GM21723 (cell line): ENCODE measurements at regions not wholly inside any gene's neighbourhood (a gene's known extent, or its start where the extent isn't known, plus 50 kb on each side); places are given as distances from the start of the nearest gene placed in this dataset.
"Not testable (repeated sequence)": the region's sequence is repeated elsewhere in the genome, so short reads cannot be mapped to it uniquely, and the experiment has no call there.

Experiments used
- ATAC-seq: cut with Tn5 transposase; IDR thresholded peaks from one replicate; pipeline ENCODE4 v1.9.1; 2021; ENCODE audit warnings: mild to moderate bottlenecking, moderate library complexity; ENCODE audit not compliant: unreplicated experiment

- ATAC-seq, result no peak
Measured at GRCh38 chr10:36766415-36766810, 359.0 kb upstream of the ANKRD30A start.

DNA sequence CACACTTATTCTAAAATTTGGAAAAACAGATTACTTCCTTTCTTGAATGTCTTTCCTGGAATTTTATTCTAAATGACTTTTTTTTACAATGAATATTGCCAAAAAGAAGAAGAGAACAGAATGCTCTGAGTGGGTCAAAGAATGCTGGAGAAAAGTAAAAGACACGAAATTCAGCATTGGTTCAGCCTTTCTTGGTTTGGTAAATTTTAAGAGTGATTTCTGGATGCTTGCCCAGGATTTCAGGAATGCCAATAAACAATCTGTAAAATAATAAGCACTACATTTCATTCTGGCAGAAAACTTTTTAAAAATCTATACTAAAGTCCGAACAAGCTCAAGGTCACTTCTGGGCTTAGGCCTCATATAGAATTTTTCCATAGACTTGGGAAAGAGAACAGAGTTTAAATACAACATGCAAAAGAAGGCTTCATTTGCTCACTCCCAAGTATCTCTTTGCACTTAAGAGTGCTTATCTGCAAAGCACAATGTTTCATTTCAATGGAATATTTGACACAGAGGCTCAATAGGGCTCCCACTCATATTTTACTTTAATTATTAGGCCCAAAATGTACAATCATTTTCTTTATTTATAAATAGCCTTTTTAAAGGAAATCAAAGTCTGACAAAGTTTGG lies 359.5 kb upstream of the ANKRD30A start:
- ATAC-seq, result no peak

DNA sequence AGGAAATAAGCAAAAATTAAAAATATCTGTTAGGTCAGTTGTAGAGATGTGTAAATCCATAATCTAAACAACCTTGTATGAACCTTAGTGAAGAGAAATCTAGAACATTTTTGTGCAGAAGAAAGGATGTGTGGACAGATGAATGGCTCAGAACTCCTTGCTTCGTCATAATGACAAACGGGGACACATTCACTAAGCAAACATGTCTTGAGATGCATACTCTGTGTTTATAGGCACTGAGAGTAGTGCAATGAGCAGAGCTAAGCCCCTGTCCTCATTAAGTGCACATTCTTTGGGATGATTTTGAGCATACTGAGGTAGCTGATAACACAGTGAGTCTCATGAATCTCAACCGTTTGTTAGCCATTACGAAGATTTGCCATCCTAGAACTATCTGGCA lies 360.6 kb upstream of the ANKRD30A start:
- ATAC-seq, result no peak

GRCh38 chr10:36761121-36761520 lies 364.3 kb upstream of the ANKRD30A start:
- ATAC-seq, result no peak

GRCh38 chr10:36759141-36759805 lies 366.1 kb upstream of the ANKRD30A start:
- ATAC-seq, result no peak

GRCh38 chr10:36748128-36748871 lies 377.1 kb upstream of the ANKRD30A start:
- no peak for ATAC-seq

DNA sequence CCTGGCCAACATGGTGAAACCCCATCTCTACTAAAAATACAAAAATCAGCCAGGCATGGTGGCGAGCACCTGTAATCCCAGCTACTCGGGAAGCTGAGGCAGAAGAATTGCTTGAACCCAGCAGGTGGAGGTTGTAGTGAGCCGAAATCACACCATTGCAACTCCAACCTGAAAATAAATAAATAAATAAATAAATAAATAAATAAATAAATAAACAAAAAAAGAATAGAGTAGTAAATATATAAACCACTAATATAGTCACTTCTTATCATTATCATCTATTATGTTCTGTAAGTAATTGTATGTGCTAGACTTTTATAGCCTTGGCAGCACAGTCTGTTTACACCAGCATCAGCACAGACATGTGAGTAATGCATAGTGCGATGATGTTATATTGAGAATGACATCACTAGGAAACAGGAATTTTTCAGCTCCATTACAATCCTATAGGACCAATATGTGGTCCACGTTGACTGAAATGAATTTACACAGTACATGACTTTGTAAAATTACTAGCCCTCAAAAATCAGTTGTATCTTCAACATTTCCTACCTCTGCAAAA lies 385.4 kb upstream of the ANKRD30A start:
- ATAC-seq, result no peak

DNA sequence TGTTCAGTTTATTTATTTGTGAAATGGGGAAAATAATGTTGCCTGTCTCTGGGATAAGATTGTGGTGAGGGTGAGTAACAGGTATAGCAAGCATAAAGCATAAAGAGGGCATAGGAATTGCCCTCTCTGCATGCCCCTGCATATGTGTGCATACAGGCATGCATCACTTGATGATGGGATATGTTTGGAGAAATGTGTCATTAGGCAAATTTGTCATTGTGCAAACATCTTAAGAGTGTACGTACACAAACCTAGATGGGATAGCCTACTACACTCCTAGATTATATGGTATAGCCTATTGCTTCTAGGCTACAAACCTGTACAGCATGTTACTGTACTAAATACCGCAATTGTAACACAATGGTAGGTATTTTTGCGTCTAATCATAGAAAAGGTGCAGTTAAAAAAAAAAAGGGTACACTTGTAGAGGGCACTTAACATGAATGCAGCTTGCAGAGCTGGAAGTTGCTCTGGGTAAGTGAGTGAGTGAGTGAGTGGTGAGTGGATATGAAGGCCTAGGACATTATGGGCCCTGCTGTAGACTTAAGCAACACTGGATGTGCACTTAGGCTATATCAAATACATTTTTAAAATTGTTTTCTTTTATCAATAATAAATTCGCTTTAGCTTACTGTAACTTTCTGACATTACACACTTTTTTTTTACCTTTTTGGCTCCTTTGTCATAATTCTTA lies 386.5 kb upstream of the ANKRD30A start:
- no peak for ATAC-seq

DNA sequence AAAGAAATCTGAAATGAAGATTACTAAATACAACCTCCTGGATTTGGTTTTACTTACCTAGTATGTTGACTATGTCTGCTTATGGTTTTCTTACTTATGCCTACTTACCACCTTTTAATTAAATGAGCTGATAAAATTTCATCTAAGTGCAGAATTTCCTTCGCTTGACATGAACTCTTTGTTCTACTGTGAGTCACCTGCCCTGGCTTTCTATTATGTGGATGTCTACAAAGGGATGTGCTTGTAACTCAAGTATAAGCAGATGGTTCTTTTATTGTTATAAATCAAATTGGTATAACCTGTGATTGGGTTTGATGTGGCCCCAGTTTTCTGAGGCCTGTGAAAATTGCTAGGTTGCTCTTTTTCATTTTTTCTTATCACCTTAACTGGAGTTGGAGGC lies 389.1 kb upstream of the ANKRD30A start:
- no peak for ATAC-seq

DNA sequence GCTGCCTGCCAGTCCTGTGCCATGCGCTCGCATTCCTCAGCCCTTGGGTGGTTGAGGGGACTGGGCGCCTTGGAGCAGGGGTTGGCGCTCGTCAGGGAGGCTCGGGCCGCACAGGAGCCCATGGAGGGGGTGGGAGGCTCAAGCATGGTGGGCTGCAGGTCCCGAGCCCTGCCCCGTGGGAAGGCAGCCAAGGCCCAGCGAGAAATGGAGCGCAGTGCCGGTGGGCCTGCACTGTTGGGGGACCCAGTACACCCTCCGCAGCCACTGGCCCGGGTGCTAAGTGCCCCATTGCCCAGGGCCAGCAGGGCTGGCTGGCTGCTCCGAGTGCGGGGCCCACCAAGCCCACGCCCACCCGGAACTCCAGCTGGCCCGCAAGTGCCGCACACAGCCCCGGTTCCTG lies 390.8 kb upstream of the ANKRD30A start:
- ATAC-seq, result not testable (repeated sequence)

- no peak for ATAC-seq
Measured at GRCh38 chr10:36730316-36730715, 395.1 kb upstream of the ANKRD30A start.

GRCh38 chr10:36728626-36729025 lies 396.8 kb upstream of the ANKRD30A start:
- ATAC-seq, result no peak

- ATAC-seq, result no peak
Measured at GRCh38 chr10:36725581-36726520, 399.5 kb upstream of the ANKRD30A start.

DNA sequence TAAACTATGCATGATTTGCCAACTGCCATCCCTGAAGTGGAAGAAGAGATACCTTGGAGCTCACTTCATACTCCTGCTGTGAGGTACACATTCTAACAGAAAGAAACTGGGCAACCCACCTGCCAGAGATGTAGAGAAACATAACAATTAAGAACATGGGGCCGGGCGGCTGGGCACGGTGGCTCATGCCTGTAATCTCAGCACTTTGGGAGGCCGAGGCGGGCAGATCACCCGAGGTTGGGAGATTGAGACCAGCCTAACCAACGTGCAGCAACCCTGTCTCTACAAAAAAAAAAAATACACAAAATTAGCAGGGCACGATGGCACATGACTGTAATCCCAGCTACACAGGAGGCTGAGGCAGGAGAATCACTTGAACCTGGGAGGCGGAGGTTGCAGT lies 402.6 kb upstream of the ANKRD30A start:
- ATAC-seq, result no peak

- no peak for ATAC-seq
Measured at GRCh38 chr10:36721871-36722270, 403.5 kb upstream of the ANKRD30A start.

DNA sequence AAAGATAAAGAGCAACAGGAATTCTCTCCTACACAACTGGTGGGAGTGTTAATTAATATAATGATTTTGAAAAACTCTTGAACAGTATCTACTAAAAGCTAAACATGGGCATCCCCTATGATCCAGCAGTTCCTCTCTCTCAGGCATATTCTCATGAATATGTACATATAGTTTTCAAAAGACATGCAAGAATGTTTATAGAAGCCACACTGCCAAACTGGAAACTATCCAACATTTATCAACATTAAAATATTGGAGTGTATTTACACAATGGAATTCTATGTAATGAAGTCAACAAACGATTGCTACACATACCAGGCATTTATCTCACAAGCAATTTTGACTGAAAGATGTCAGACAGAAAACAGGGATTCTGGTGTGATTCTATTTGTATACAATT lies 404.5 kb upstream of the ANKRD30A start:
- no peak for ATAC-seq

- no peak for ATAC-seq
Measured at GRCh38 chr10:36717118-36717517, 408.3 kb upstream of the ANKRD30A start.

DNA sequence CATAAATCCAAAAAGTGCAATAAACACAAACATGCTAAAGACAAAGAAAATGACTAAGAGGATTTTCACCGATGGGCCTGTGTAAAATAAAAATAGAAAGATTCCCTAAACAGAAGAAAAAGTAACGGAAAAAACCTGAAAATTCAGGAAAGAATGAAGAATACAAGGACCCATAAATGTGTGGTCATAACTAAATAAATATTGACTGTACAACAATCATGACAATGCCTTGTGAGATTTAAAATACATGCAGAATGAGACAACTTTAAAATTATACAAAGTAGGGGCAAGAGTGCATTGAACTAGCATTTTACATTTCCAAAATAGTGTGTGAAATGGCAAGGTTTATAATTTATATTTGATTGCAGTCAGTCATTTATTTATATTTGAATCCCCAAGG lies 409.1 kb upstream of the ANKRD30A start:
- no peak for ATAC-seq

- ATAC-seq, result no peak
Measured at GRCh38 chr10:36712695-36713094, 412.7 kb upstream of the ANKRD30A start.

DNA sequence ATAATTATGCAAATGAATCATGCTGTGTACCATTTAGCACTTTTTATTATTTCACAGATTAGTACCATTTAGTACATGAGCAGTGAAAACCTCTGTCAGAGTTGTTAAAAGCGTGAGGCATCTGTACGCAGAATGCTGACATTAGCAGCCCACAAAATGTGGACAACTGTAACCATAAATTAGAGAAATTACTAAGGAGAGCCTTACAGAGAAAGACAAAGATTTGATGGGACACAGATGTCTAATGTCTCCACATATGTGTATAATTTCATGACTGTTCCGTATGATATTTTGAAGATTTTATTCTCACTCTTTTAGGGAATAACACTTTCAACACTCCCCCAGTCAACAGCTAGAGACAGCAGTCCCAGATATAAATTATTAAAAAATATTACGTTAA lies 414.0 kb upstream of the ANKRD30A start:
- ATAC-seq, result no peak
